K562 (cell line): ENCODE measurements at regions not wholly inside any gene's neighbourhood (a gene's known extent, or its start where the extent isn't known, plus 50 kb on each side); places are given as distances from the start of the nearest gene placed in this dataset.

Experiments used
- CBFA2T2 ChIP-seq: fragments of 450-650 bp; conservative IDR thresholded peaks from 2 replicates; pipeline ENCODE4 v1.6.1; 2017; ENCODE audit warnings: mild to moderate bottlenecking
- CBFA2T3 ChIP-seq: fragments of 450-650 bp; IDR thresholded peaks from 2 replicates; pipeline ENCODE4 v1.6.1; 2017
- FOXM1 ChIP-seq, 2 experiments: fragments of 450-650 bp in 1 of 2; sonication (generic) in 1 of 2; formaldehyde crosslinking in 1 of 2; IDR thresholded peaks; 2 replicates each; pipeline versions ENCODE4 v1.6.1 to v1.9.0; 2017 to 2022; ENCODE audit warnings: low read depth in 2 of 2, mild to moderate bottlenecking in 2 of 2, missing genetic modification reagents in 1 of 2, moderate library complexity in 1 of 2
- NFE2L1 ChIP-seq: fragments of 450-650 bp; IDR thresholded peaks from 2 replicates; pipeline ENCODE4 v1.6.1; 2016; ENCODE audit warnings: missing genetic modification characterization, low read depth, mild to moderate bottlenecking, missing compliant biosample characterization, moderate library complexity, borderline replicate concordance
- RBBP5 ChIP-seq: fragments of 200-600 bp; sonication (generic); IDR thresholded peaks from 2 replicates; pipeline ENCODE4 v1.6.1; 2012; ENCODE audit warnings: borderline replicate concordance, mild to moderate bottlenecking, low read length, control low read depth, inconsistent platforms; ENCODE audit not compliant: insufficient read depth, poor library complexity, severe bottlenecking
- RBM22 ChIP-seq: fragments of 200-400 bp; formaldehyde crosslinking; IDR thresholded peaks from 2 replicates; pipeline ENCODE4 v1.6.1; 2018; ENCODE audit warnings: low read length, low read depth; ENCODE audit not compliant: poor library complexity, severe bottlenecking
- RHOXF2B ChIP-seq: fragments of 250-450 bp; sonication (Bioruptor Pico); conservative IDR thresholded peaks from 2 replicates; pipeline ENCODE4 v1.5.1; 2021
- SP2 ChIP-seq: IDR thresholded peaks from 2 replicates; pipeline ENCODE4 v1.6.1; 2011; ENCODE audit warnings: mild to moderate bottlenecking, low read depth, low read length, moderate library complexity; ENCODE audit not compliant: poor library complexity, severe bottlenecking; ENCODE audit errors: extremely low read depth
- TCF7 ChIP-seq: sonication (generic); IDR thresholded peaks from 2 replicates; pipeline ENCODE4 v1.6.1; 2016; ENCODE audit warnings: antibody characterized with exemption, borderline replicate concordance
- THRAP3 ChIP-seq: fragments of 450-650 bp; IDR thresholded peaks from 2 replicates; pipeline ENCODE4 v1.6.1; 2016; ENCODE audit warnings: mild to moderate bottlenecking, inconsistent platforms, borderline replicate concordance
- YY1 ChIP-seq, 3 experiments: IDR thresholded peaks; 2 replicates each; pipeline ENCODE4 v1.6.1; 2011; ENCODE audit warnings: low read length in 2 of 3, mild to moderate bottlenecking in 2 of 3, moderate library complexity in 2 of 3, borderline replicate concordance in 1 of 3, control low read depth in 1 of 3, low read depth in 1 of 3; ENCODE audit not compliant: insufficient read depth in 3 of 3, insufficient replicate concordance in 2 of 3, control insufficient read depth in 1 of 3, insufficient read length in 1 of 3; ENCODE audit errors: extremely low read depth in 1 of 3
- ZNF324 ChIP-seq: fragments of 250-450 bp; sonication (Bioruptor Pico); IDR thresholded peaks from 2 replicates; pipeline ENCODE4 v1.4.0; 2020; ENCODE audit warnings: mild to moderate bottlenecking
- ZNF766 ChIP-seq: fragments of 200-800 bp; sonication (Bioruptor generic); conservative IDR thresholded peaks from 2 replicates; pipeline ENCODE4 v1.6.1; 2016; ENCODE audit warnings: missing genetic modification characterization, missing compliant biosample characterization
- TF ChIP-seq, protein P1 (sequence below): fragments of 250-450 bp; sonication (Bioruptor Pico); IDR thresholded peaks from 2 replicates; pipeline ENCODE4 v1.8.0; 2021; ENCODE audit warnings: moderate library complexity, mild to moderate bottlenecking, inconsistent platforms
- TF ChIP-seq, protein P2 (sequence below), 2 experiments: fragments of 450-650 bp; formaldehyde crosslinking in 1 of 2; IDR thresholded peaks; 2 replicates each; pipeline versions ENCODE4 v1.4.0 to v1.6.1; 2014 to 2020; ENCODE audit warnings: mild to moderate bottlenecking in 2 of 2, borderline replicate concordance in 1 of 2, low read depth in 1 of 2

DNA sequence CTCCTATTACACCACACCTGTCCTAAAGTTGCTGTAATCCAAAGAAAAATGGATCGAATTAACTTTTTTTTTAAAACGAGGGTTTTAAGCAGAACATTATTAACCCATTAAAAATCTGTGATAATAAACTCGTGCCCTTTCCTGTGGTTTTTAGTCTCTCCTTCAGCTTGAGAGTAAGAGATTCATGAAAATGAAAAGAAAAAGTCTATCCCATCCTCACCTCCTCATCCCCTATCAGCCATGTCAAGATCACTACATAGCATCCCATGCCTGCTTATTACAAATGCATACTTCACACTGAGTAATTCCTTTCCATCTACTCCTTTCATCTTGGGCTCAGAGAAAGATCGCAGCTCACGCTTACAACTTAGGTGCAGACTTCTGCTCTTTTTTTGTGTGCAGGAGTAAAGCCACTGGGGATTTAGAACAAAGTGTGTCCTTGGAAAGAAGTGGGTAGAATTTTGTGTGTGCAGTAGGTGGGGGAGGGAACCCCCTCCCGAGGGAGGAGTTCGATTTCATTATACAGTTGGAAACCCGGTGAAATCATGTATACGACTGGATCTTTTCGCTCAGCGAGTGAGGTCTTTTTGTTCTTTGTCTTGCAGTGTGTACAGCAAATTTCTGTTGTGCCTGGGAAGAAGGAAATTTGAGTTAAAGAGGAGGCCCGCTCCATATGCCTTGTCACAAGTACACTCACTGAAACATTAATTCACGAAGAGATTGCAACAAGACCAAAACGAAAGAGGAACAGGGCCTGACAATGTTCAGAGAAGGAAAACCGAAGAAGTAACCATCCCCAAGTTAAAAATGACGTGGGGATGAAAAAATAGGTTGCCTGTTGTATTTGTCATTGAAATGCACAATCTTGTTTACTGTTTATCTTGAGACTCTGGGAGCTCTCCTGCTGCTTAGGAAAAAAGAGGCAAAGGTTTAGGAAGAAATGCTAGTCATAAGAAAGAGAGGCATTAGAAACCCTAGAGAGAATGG, 146.5 kb upstream of the ZNF217 start (continued):
- TF ChIP-seq RBBP5, result peak; percentile 29
- TF ChIP-seq SP2, result no peak
- TF ChIP-seq, protein P1, sequence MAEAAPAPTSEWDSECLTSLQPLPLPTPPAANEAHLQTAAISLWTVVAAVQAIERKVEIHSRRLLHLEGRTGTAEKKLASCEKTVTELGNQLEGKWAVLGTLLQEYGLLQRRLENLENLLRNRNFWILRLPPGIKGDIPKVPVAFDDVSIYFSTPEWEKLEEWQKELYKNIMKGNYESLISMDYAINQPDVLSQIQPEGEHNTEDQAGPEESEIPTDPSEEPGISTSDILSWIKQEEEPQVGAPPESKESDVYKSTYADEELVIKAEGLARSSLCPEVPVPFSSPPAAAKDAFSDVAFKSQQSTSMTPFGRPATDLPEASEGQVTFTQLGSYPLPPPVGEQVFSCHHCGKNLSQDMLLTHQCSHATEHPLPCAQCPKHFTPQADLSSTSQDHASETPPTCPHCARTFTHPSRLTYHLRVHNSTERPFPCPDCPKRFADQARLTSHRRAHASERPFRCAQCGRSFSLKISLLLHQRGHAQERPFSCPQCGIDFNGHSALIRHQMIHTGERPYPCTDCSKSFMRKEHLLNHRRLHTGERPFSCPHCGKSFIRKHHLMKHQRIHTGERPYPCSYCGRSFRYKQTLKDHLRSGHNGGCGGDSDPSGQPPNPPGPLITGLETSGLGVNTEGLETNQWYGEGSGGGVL (CRISPR knock-in tag), result no peak
- no peak for TF ChIP-seq ZNF766 (CRISPR knock-in tag)
- no peak for TF ChIP-seq ZNF324 (CRISPR knock-in tag)
- no peak for TF ChIP-seq CBFA2T3
- TF ChIP-seq YY1 (IDR thresholded peaks at IDR 0.05; ENCODE audit: borderline replicate concordance in 1 of 3, control insufficient read depth in 1 of 3, extremely low read depth in 1 of 3, insufficient read depth in 3 of 3, insufficient read length in 1 of 3, insufficient replicate concordance in 2 of 3, low read depth in 1 of 3, low read length in 2 of 3), result peak in 1 of 3 experiments; percentile 16
- TF ChIP-seq THRAP3, result no peak
- no peak for TF ChIP-seq CBFA2T2
- TF ChIP-seq TCF7, result no peak
- TF ChIP-seq RHOXF2B, result no peak
- TF ChIP-seq RBM22, result no peak
- TF ChIP-seq NFE2L1 (tag), result no peak
- TF ChIP-seq FOXM1 (IDR thresholded peaks at IDR 0.05; ENCODE audit: low read depth), result peak; percentile 19; the same call in 1 of the 2 replicates
- no peak for TF ChIP-seq FOXM1 (CRISPR knock-in tag; IDR thresholded peaks at IDR 0.05; ENCODE audit: low read depth)
- TF ChIP-seq, protein P2, sequence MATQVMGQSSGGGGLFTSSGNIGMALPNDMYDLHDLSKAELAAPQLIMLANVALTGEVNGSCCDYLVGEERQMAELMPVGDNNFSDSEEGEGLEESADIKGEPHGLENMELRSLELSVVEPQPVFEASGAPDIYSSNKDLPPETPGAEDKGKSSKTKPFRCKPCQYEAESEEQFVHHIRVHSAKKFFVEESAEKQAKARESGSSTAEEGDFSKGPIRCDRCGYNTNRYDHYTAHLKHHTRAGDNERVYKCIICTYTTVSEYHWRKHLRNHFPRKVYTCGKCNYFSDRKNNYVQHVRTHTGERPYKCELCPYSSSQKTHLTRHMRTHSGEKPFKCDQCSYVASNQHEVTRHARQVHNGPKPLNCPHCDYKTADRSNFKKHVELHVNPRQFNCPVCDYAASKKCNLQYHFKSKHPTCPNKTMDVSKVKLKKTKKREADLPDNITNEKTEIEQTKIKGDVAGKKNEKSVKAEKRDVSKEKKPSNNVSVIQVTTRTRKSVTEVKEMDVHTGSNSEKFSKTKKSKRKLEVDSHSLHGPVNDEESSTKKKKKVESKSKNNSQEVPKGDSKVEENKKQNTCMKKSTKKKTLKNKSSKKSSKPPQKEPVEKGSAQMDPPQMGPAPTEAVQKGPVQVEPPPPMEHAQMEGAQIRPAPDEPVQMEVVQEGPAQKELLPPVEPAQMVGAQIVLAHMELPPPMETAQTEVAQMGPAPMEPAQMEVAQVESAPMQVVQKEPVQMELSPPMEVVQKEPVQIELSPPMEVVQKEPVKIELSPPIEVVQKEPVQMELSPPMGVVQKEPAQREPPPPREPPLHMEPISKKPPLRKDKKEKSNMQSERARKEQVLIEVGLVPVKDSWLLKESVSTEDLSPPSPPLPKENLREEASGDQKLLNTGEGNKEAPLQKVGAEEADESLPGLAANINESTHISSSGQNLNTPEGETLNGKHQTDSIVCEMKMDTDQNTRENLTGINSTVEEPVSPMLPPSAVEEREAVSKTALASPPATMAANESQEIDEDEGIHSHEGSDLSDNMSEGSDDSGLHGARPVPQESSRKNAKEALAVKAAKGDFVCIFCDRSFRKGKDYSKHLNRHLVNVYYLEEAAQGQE (IDR thresholded peaks at IDR 0.05; ENCODE audit: borderline replicate concordance), result no peak
- TF ChIP-seq, protein P2 (CRISPR knock-in tag; IDR thresholded peaks at IDR 0.05; ENCODE audit: low read depth), result no peak
